ENCODE measurements at regions not wholly inside any gene's neighbourhood (a gene's known extent, or its start where the extent isn't known, plus 50 kb on each side); places are given as distances from the start of the nearest gene placed in this dataset.
"Not testable (repeated sequence)": the region's sequence is repeated elsewhere in the genome, so short reads cannot be mapped to it uniquely, and the experiment has no call there.

DNA sequence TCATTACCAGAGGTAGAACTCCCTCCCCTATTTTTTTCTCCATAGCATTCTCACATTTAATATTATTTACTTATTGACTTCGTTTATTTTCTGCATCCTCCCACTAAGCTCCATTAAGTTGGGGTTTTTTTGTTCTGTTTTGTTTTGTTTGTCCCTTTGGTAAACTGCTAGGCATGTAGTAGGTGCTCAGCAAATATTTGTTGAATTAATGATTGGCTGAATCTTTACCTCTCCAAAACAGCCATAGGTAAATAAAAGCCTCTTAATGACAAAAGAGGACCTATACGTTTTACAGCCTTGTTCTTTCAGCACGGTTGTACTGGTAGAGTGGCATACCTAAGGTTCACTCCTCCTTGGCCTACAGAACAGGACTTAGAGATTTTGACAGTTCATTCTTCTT, 52.0 kb downstream of the PRORP start:
- peaks cover 55% of the 10 kb centered on the region for H3K36me3 Mint-ChIP-seq (ENCODE audit: low read depth)

DNA sequence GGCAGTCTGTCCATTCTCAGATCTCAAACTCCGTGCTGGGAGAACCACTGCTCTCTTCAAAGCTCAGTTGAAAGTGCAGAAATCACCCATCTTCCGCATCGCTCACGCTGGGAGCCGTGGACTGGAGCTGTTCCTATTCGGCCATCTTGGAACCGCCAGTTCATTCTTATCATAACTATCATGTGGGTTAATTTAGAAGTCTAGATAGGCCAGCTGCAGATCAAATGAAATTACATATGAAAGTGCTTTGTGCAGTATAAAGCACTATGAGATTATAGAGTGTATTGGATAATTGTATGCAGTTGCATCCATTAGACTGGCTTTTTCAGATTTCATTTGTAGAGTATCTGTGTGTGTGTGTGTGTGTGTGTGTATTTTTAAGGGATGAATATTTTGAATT, 57.8 kb downstream of the PRORP start:
- Mint-ChIP-seq H3K4me1 (ENCODE audit: low read depth) (peaks cover 17% of the 10 kb centered on the region), H3K27ac (no peak overlapping the region), H3K4me3 (no peak overlapping the region), H3K9me3 (no peaks in the 10 kb centered on the region), H3K36me3 (ENCODE audit: low read depth) (peaks cover 52% of the 10 kb centered on the region), H3K27me3 (no peaks in the 10 kb centered on the region)
- no peak for DNase-seq

More for the DNA sequence above, 52.0 kb downstream of the PRORP start:
- Mint-ChIP-seq H3K27ac (no peak overlapping the region), H3K4me3 (no peak overlapping the region), H3K4me1 (ENCODE audit: low read depth) (peaks cover 19% of the 10 kb centered on the region), H3K9me3 (no peaks in the 10 kb centered on the region), H3K27me3 (no peaks in the 10 kb centered on the region)
- DNase-seq = no peak

DNA sequence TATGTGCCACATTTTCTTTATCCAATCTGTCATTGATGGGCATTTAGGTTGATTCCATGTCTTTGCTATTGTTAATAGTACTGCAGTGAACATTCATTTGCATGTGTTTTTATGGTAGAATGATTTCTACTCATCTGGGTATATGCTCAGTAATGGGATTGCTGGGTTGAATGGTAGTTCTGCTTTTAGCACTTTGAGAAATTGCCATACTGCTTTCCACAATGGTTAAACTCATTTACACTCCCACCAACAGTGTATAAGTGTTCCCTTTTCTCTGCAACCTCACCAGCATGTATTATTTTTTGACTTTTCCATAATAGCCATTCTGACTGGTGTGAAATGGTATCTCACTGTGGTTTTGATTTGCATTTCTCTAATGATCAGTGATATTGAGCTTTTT, 62.5 kb downstream of the PRORP start:
- H3K27ac Mint-ChIP-seq = not testable (repeated sequence)

DNA sequence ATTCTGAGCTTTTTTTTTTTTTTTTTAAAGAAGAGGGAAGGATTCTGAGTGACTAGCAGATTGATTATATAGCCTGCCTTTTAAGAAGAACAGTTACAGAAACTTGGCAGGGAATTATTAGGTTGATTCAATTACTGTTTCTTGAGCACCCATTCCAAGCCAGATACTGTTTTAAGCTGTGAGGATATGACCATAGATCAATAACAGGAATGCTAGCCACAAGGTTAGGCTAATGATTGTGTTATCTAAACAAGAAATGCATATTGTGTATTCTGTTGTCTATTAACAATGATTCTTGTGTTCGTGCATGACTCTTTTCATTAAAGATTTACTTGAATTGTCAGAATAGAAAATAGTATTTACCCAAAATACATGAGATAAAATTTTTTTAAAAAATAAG, 67.1 kb downstream of the PRORP start:
- H3K9me3 Mint-ChIP-seq = peaks cover 2% of the 10 kb centered on the region
- DNase-seq = no peak

More for the DNA sequence above, 62.5 kb downstream of the PRORP start:
- H3K4me1 Mint-ChIP-seq (ENCODE audit: low read depth); H3K4me3 Mint-ChIP-seq; H3K9me3 Mint-ChIP-seq; H3K27me3 Mint-ChIP-seq; DNase-seq: not testable (repeated sequence)
- peaks cover 60% of the 10 kb centered on the region for H3K36me3 Mint-ChIP-seq (ENCODE audit: low read depth)

DNA sequence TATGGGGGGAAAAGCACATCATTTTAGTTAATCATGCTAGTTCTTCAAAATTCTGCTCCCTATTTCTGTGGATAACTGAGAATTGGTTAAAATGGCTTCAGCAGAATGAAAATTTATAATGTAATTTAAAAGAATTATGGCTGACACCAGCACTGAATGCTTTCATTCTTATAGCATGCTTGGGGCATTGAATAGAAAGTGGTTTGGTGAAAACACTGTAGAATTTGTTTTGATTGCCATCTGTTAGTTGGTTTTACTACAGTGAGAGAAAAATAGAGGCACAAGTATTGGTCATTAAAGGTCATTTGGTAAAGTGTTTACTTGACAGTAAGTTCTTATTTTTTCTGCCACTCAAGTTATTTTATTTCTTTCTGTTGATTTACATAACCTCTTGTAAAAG, 70.8 kb downstream of the PRORP start:
- Mint-ChIP-seq H3K27me3 (no peaks in the 10 kb centered on the region), H3K4me3 (no peak overlapping the region), H3K27ac (no peak overlapping the region), H3K4me1 (ENCODE audit: low read depth) (peaks cover 26% of the 10 kb centered on the region), H3K36me3 (ENCODE audit: low read depth) (peaks cover 42% of the 10 kb centered on the region), H3K9me3 (peaks cover 2% of the 10 kb centered on the region)
- DNase-seq = no peak

More for the DNA sequence above, 67.1 kb downstream of the PRORP start:
- H3K4me3 Mint-ChIP-seq = no peak overlapping the region
- no peaks in the 10 kb centered on the region for H3K27me3 Mint-ChIP-seq
- H3K36me3 Mint-ChIP-seq (ENCODE audit: low read depth) = peaks cover 64% of the 10 kb centered on the region
- H3K27ac Mint-ChIP-seq = no peak overlapping the region
- peaks cover 4% of the 10 kb centered on the region for H3K4me1 Mint-ChIP-seq (ENCODE audit: low read depth)

DNA sequence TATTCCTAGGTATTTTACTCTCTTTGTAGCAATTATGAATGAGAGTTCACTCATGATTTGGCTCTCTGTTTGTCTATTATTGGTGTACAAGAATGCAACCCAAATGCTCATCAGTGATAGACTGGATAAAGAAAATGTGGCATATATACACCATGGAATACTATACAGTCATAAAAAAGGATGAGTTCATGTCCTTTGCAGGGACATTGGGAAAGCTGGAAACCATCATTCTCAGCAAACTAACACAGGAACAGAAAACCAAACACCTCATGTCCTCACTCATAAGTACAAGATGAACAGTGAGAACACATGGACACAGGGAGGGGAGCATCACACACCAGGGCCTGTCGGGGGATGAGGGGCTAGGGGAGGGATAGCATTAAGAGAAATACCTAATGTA, 71.8 kb downstream of the PRORP start:
- H3K27ac Mint-ChIP-seq, H3K4me3 Mint-ChIP-seq, DNase-seq, H3K9me3 Mint-ChIP-seq, H3K27me3 Mint-ChIP-seq: not testable (repeated sequence)
- Mint-ChIP-seq H3K36me3 (ENCODE audit: low read depth) (peaks cover 36% of the 10 kb centered on the region), H3K4me1 (ENCODE audit: low read depth) (peaks cover 29% of the 10 kb centered on the region)

DNA sequence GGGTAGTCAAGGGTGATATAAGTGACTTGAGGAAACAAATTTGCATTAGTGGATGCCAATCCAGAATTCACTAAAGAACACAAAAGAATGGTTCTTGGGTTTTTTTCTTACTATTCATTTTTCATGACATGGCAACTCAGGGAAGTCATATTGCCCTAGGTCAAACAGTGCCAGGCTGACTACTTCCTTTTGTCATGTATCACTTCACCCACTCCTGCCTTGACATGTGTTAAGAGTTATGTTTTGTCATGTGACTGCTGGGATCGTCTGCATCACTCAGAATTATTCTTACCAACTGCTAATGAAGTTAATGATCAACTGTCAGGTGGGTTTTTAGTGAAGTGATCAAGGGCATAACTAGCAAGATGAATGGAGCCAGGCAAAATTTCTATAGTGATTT, 74.2 kb downstream of the PRORP start:
- no peaks in the 10 kb centered on the region for H3K27me3 Mint-ChIP-seq
- H3K27ac Mint-ChIP-seq = peak overlapping the region; percentile 62
- no peak for DNase-seq
- H3K4me3 Mint-ChIP-seq = no peak overlapping the region
- H3K36me3 Mint-ChIP-seq (ENCODE audit: low read depth) = peaks cover 25% of the 10 kb centered on the region
- H3K4me1 Mint-ChIP-seq (ENCODE audit: low read depth) = peaks cover 41% of the 10 kb centered on the region
- peaks cover 4% of the 10 kb centered on the region for H3K9me3 Mint-ChIP-seq

DNA sequence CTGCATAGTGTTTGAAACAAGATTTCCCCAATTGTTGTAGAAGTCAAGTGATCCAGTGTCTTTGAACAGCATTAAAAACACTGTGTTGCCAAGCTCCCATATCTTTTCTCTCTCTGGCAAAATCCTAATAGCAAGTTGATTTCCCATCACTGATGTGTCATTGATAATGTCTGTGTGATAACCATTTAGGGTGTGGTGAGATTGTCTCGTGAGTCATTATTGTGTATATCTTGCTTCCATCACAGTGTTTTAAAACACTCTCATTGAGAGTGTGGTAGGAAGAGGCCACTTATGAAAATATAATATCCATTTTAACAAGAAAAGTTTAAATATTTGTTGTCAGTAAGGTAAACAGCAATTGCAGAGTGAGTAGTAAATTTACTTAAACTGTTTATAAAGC, 74.7 kb downstream of the PRORP start:
- no peaks in the 10 kb centered on the region for H3K27me3 Mint-ChIP-seq
- peaks cover 42% of the 10 kb centered on the region for H3K4me1 Mint-ChIP-seq (ENCODE audit: low read depth)
- H3K4me3 Mint-ChIP-seq = no peak overlapping the region
- H3K27ac Mint-ChIP-seq = peak overlapping the region; percentile 62
- no peak for DNase-seq
- H3K36me3 Mint-ChIP-seq (ENCODE audit: low read depth) = peaks cover 21% of the 10 kb centered on the region
- peaks cover 4% of the 10 kb centered on the region for H3K9me3 Mint-ChIP-seq

DNA sequence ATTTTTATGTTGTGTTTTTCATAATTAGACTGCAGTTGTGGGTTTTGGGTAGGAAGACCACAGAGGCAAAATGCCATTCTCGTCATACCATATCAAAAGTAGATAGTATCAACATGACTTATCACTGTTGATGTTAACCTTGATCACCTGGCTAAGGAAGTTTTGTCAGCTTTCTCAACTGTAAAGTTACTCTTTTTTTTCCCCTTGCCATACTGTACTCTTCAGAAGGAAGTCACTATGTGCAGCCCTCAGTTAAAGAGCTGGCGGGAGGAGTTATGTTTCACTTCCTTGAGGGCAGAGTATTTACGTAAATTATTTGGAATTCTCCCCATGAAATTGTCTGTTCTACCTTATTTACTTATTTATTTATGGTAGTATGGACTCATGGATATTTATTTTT, 78.7 kb downstream of the PRORP start:
- Mint-ChIP-seq H3K9me3 (peaks cover 2% of the 10 kb centered on the region), H3K27me3 (no peaks in the 10 kb centered on the region), H3K4me1 (ENCODE audit: low read depth) (peaks cover 62% of the 10 kb centered on the region), H3K36me3 (ENCODE audit: low read depth) (peaks cover 5% of the 10 kb centered on the region), H3K27ac (peak overlapping the region; percentile 84), H3K4me3 (peak overlapping the region; percentile 25)
- no peak for DNase-seq

DNA sequence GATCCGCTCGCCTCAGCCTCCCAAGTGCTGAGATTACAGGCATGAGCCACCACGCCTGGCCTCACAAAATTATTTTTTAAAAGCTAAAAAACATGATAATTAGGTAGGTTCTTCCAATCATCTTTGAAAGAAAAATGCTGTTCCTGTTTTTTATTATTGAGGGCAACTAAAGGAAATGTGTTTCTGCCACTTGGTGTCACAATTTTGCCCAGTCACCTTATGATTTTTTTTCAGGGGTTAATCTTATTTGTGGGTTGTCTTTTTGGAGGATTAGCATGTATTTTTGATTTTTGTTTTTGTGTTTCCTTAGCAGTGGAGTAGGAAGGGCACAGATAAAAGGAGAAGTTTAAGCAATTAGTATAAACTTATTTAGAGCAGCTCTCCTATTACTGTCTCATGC, 79.8 kb downstream of the PRORP start:
- peaks cover 54% of the 10 kb centered on the region for H3K4me1 Mint-ChIP-seq (ENCODE audit: low read depth)
- H3K27me3 Mint-ChIP-seq = no peaks in the 10 kb centered on the region
- peak overlapping the region; percentile 79 for H3K27ac Mint-ChIP-seq
- no peak overlapping the region for H3K4me3 Mint-ChIP-seq
- H3K36me3 Mint-ChIP-seq (ENCODE audit: low read depth) = peaks cover 12% of the 10 kb centered on the region
- DNase-seq = no peak
- peaks cover 2% of the 10 kb centered on the region for H3K9me3 Mint-ChIP-seq

DNA sequence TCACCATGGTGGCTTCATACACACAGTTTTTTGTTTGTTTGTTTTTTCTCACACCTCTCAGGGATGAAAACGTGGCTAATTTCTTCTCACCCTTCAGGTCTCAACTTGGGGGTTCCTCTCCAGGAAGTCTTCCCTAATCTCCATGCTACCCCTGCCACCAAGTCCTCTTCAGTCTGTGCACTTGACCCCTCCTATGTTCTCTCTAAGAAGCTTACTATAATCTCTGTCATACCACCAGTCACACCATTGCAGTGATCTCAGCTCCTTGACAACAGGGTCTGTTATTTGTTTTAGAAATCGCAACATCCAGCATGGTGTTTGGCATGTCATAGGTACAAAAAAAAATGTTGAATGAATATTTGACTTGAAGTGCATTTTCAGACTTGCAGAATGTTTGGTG, 83.4 kb downstream of the PRORP start:
- H3K27me3 Mint-ChIP-seq = no peaks in the 10 kb centered on the region
- no peak overlapping the region for H3K4me3 Mint-ChIP-seq
- peak overlapping the region; percentile 0 for H3K27ac Mint-ChIP-seq
- peaks cover 20% of the 10 kb centered on the region for H3K36me3 Mint-ChIP-seq (ENCODE audit: low read depth)
- no peak for DNase-seq
- H3K4me1 Mint-ChIP-seq (ENCODE audit: low read depth) = peaks cover 43% of the 10 kb centered on the region
- H3K9me3 Mint-ChIP-seq = peaks cover 2% of the 10 kb centered on the region

DNA sequence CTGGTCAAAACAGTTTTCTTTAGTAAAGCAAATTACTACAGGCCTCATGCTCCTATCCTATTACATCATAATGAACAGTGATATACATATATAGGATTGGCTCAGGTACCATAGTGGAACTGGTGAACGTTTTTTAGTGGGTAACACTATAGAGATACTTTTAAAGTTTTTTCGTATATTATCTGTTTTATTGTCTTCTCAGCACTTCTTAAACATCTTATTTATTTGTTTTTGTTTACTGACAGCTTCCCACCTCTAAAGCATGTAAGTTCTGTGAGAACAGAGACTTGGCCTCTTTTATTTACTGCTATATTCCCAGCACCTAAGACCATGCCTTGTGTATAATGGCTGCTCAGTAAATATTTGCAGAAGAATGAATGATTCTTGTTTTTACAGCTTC, 81.1 kb upstream of the PSMA6 start:
- no peak for DNase-seq
- Mint-ChIP-seq H3K9me3 (no peaks in the 10 kb centered on the region), H3K36me3 (ENCODE audit: low read depth) (peaks cover 25% of the 10 kb centered on the region), H3K27ac (no peak overlapping the region), H3K27me3 (no peaks in the 10 kb centered on the region), H3K4me3 (no peak overlapping the region), H3K4me1 (ENCODE audit: low read depth) (peaks cover 24% of the 10 kb centered on the region)

DNA sequence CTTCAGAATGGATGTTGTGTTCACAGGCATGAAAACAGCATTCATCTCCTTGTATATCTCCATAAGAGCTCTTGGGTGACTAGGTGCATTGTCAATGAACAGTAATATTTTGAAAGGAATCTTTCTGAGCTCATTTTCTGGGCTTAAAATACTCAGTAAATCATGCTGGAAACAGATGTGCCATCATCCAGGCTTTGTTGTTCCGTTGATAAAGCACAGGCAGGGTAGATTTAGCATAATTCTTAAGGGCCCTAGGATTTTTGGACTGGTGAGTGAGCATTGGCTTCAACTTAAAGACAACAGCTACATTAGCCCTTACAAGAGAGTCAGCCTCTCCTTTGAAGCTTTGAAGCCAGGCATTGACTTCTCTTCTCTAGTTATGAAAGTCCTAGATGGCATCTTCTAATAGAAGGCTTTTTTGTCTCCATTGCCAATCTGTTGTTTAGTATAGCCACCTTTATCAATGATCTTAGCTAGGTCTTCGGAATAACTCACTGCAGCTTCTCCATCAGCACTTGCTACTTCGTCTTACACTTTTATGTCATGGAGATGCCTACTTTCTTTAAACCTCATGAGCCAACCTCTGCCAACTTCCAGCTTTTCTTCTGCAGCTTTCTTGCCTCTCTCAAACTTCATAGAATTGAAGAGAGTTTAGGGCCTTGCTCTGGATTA, 79.6 kb upstream of the PSMA6 start:
- DNase-seq = no peak
- Mint-ChIP-seq H3K27ac (no peak overlapping the region), H3K27me3 (no peaks in the 10 kb centered on the region), H3K4me1 (ENCODE audit: low read depth) (peaks cover 21% of the 10 kb centered on the region), H3K4me3 (no peak overlapping the region), H3K9me3 (no peaks in the 10 kb centered on the region), H3K36me3 (ENCODE audit: low read depth) (peaks cover 23% of the 10 kb centered on the region)

DNA sequence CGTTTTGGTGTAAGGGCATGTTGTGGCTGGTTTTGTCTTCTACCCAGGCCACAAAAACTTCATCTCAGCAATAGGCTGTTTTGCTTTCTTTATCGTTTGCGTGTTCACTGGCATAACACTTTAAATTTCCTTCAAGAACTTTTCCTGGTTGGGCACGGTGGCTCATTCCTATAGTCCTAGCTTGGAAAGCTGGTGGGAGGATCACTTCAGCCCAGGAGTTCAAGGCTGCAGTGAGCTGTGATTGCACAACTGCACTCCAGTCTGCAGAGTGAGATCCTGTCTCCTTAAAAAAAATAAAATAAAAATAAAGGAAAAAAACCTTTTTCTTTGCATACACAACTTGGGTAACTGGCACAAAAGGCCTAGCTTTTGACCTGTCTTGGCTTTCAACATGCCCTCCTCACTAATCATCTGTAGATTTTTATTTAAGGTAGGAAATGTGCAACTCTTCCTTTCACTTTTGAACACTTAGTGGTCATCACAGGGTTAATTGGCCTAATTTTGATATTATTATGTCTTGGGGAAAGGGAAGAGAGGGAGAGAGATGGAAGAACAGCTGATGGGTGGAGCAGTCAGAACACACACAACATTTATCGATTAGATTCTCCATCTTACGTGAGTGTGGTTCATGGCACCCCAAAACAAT, 78.9 kb upstream of the PSMA6 start:
- Mint-ChIP-seq H3K27ac (no peak overlapping the region), H3K27me3 (no peaks in the 10 kb centered on the region), H3K4me1 (ENCODE audit: low read depth) (peaks cover 21% of the 10 kb centered on the region), H3K36me3 (ENCODE audit: low read depth) (peaks cover 26% of the 10 kb centered on the region), H3K4me3 (no peak overlapping the region), H3K9me3 (no peaks in the 10 kb centered on the region)
- no peak for DNase-seq

DNA sequence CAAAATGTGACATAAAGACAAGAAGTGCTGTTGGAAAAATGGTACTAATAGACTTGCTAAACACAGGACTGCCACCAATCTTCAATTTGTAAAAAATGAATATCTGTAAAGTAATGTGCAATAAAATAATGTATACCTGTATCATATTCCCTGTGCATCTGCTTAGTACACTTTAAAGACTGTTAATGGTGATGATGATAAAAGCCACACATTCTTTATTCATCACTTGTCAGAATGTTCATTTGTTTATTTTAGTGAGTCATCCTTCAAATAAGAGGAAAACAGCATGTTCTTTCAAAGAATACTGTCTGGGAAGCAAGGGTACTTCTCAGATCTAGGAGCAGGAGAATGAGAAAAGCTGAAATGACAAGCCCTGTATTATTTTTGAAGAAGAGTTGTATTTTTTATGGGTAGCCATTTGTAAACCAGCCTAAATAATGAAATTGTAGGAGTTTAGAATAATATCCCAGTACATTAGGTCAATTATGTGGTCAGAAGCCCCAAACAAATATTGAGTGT, 78.3 kb upstream of the PSMA6 start:
- Mint-ChIP-seq H3K4me1 (ENCODE audit: low read depth) (peaks cover 21% of the 10 kb centered on the region), H3K4me3 (no peak overlapping the region), H3K27ac (peak overlapping the region; percentile 9), H3K36me3 (ENCODE audit: low read depth) (peaks cover 31% of the 10 kb centered on the region), H3K27me3 (no peaks in the 10 kb centered on the region), H3K9me3 (no peaks in the 10 kb centered on the region)
- no peak for DNase-seq
